ENCODE measurements at regions not wholly inside any gene's neighbourhood (a gene's known extent, or its start where the extent isn't known, plus 50 kb on each side); places are given as distances from the start of the nearest gene placed in this dataset.

GRCh38 chr7:136585954-136586670 is 282.3 kb upstream of the CHRM2 start:
- ATAC-seq (no peak), DNase-seq (no peak)
- intact Hi-C loops (cut with DNase I, micrococcal nuclease): no loop called here

DNA sequence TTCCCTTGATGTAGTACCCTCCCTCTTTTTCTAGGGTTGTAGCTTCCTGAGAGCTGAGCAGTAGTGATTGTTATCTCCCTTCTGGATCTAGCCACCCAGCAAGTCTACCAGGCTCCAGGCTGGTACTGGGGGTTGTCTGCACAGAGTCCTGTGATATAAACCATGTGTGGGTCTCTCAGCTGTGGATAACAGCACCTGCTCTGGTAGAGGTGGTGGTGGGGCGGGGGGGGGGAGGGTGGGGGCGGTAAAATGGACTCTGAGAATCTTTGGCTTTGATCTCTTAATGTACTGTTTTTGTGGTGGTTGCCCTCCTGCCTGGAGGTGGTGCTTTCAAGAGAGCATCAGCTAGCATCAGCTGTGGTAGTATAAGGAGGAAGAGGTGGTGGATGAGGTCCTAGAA is 302.0 kb upstream of the CHRM2 start:
- DNase-seq (no peak), ATAC-seq (no peak)

GRCh38 chr7:136555933-136556332 is 312.5 kb upstream of the CHRM2 start:
- ATAC-seq (no peak), DNase-seq (no peak)
- intact Hi-C loops (cut with DNase I, micrococcal nuclease): no loop called here

More for the DNA sequence above, 302.0 kb upstream of the CHRM2 start:
- intact Hi-C loops (cut with DNase I, micrococcal nuclease): no loop called here

- ATAC-seq: no peak
- intact Hi-C loops (cut with DNase I, micrococcal nuclease): no loop called here
These were observed 316.8 kb upstream of the CHRM2 start for GRCh38 chr7:136551618-136552017.

DNA sequence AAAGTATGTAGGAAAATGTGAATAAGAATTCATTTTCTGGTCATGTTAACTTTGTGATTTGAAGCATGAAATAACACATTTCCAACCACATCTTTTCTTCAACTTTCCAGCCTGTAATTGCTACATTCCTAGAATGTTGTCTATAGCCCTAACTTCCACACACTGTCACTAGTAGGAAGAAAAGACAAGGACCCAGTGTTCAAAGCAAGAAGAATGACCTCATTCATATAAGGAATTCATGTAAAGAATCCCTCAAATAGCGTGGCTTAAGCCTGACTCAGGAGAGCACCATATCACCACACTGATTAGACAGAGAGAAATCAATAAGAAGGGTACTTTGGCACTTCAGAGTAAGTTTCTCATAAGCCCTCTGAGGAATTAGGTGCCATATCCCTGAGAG is 318.7 kb upstream of the CHRM2 start:
- intact Hi-C loops (cut with DNase I, micrococcal nuclease): no loop called here
- ATAC-seq (no peak), DNase-seq (no peak)

More at GRCh38 chr7:136551618-136552017, 316.8 kb upstream of the CHRM2 start:
- DNase-seq: no peak

DNA sequence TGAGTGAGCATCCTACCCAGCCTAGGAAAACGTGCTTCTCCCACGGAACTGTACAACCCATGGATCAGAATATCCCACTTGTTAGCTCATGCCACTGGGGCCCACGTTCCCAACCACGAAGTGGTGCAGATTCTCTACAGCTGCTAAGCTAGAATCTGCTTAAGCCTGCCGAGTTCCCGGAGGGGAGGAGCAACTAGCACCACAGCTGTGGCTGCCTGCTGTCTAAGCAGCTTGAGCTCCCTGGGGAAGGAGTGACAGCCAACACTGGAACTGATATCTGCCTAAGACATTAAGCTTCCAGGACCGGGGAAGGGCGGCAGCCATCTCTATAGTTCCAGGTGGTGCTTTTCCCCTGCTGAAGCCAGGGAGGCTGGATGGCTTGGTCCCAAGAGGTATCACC is 334.7 kb upstream of the CHRM2 start:
- intact Hi-C loops (cut with DNase I, micrococcal nuclease): no loop called here
- ATAC-seq (no peak), DNase-seq (no peak)

DNA sequence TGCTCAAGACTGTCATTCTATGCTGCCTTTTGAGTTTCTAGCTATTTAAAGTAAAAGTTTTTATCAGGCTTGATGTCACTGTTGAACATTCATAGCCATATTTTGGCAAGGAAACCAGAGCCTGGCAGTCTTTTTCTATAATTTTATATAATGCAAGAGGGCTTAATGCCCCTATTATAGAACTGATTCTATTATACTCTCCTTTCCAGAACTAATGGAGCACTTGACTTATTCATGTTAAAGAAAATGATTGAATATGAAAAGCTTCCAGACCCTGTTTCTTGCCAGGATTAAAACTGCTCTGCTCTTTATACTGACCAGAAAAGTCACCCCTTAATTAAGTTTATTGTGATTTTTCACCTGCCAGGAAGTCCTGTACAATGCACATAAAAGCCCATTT is 337.6 kb upstream of the CHRM2 start:
- no peak for DNase-seq
- intact Hi-C loops (cut with DNase I, micrococcal nuclease): no loop called here
- no peak for ATAC-seq

DNA sequence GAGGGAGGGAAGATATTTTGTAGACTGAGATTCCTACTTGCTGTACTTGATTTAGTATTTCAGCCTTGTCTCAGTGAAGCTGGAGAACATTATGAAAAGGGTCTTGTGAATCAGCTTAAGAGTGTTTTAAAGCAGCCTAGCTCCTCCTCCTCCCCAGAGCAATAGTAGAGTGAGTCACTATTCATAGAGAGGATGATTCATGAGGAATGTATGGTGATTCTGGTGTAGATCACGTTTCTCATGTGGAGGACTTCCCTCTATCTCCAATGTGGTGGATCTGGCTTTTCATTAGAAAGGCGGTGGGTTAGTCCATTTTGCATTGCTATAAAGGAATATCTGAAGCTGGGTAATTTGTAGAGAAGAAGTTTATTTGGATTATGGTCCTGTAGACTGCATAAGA is 340.1 kb upstream of the CHRM2 start:
- intact Hi-C loops (cut with DNase I, micrococcal nuclease): no loop called here
- DNase-seq: no peak

DNA sequence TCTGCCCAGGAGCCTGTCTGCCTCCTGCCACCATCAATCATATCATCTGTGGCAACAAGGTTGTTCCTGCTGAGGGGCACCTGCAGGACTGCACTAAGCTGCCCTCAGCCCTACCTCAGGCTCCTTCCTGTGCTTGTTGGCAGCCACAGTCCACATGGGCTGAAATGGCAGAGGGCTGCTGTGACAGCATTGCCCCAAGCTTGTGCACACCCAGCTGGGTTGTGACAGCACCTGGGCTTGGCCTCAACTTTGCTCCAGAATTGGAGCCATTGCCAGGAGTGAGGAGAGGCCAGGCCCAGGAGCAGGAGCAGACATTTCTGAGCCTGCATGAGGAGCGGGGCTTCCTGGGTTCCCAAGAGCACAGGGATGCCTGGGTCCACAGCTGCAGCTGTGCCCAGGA is 340.9 kb upstream of the CHRM2 start:
- intact Hi-C loops (cut with DNase I, micrococcal nuclease): no loop called here
- no peak for ATAC-seq

More for the DNA sequence above, 340.1 kb upstream of the CHRM2 start:
- no peak for ATAC-seq

DNA sequence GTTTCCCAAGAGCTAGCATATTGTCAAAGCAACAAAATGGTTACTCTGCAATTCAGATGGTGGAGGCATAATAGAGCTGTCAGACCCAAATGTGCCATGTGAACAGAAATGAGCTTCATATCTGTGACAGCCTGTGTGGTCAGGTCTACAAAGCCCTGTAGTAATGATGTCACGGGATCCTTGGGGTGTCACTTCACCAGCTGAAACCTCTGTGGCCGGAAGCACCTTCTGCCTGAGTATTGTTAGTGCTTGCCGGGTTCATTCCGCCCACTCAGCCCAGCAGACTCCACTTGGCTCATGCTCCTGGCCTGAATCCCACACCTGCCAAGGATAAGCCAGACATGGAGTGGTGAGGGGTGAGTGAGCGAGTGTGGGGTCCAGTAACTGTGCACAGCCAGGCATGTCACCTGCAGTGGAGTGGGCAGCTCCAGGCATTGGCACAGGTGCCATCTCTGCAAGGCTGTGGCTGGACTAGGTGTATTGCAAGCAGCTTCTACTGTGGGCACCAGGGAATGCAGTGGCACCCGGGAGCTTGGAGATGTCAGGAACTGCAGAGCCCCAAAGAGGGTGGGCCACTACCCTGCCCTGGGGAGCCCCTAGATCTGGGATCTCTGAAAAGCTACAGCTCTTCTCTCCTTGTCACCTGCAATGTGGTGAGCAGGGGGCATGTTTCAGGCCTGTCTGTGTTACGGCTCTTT is 341.9 kb upstream of the CHRM2 start:
- DNase-seq (no peak), ATAC-seq (no peak)
- intact Hi-C loops (cut with DNase I, micrococcal nuclease): no loop called here

More for the DNA sequence above, 340.9 kb upstream of the CHRM2 start:
- DNase-seq: no peak

DNA sequence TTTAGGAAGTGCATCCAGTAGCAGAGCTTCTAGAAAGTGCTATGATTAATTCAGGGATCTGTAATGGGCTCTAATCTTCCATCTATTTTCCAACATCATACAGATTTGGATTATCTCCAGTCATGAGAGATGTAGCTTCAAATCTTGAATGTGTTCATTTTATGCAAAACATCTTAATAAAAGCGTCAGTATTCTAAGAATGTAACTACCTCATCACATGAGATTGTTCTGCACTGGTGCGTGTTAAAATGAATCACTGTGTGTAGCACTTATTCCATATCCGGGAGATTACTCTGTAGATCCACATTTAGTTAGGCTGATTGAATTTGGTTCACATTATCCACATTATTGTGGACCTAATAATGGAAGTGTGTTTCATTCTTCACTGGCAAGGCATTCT is 344.9 kb upstream of the CHRM2 start:
- no peak for DNase-seq
- ATAC-seq: no peak
- intact Hi-C loops (cut with DNase I, micrococcal nuclease): no loop called here

DNA sequence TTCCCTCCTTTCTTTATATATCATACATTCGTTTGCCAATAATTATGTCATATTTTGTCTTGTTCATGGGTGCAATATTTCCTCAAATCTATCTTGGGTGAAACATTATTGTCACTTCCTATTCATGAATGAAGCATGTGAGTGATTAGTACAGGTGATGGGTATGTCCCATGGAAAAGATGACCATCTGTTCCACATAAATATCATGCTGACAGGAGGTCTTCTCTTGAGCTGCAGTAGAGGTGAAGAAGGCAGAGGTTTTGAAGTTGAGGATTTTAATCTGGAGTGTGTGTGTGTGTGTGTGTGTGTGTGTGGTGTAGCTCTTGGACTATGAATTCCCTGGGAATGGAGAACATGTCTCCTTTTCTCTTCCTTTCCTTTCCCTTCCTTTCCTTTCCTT is 350.5 kb upstream of the CHRM2 start:
- intact Hi-C loops (cut with DNase I, micrococcal nuclease): no loop called here
- ATAC-seq (no peak), DNase-seq (no peak)

GRCh38 chr7:136514776-136515175 is 353.7 kb upstream of the CHRM2 start:
- DNase-seq (no peak), ATAC-seq (no peak)
- intact Hi-C loops (cut with DNase I, micrococcal nuclease): no loop called here

DNA sequence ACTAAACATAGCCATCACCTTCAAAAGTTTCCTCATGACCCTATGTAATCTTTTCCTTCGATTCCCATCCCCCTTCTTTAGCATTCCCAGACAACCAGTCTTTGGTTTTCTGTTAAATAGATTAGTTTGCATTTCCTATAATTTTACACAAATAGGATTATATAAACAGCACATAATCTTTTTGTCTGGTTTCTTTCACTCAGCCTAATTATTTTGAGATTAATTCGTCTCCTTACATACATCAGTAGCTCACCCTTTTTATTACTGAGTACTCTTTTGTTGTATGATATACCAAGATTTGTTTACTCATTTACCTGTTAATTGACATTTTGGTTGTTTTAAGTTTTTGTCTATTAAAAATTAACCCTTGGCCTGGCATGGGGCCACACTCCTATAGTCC is 354.7 kb upstream of the CHRM2 start:
- no peak for DNase-seq
- no peak for ATAC-seq
- intact Hi-C loops (cut with DNase I, micrococcal nuclease): no loop called here

- intact Hi-C loops (cut with DNase I, micrococcal nuclease): no loop called here
- ATAC-seq: no peak
- DNase-seq: no peak
These were observed 359.0 kb upstream of the CHRM2 start for GRCh38 chr7:136509466-136509865.

GRCh38 chr7:136502162-136502561 is 366.3 kb upstream of the CHRM2 start:
- no peak for DNase-seq
- intact Hi-C loops (cut with DNase I, micrococcal nuclease): no loop called here
- no peak for ATAC-seq

GRCh38 chr7:136501151-136501550 is 367.3 kb upstream of the CHRM2 start:
- DNase-seq: no peak
- intact Hi-C loops (cut with DNase I, micrococcal nuclease): no loop called here
- ATAC-seq: no peak

DNA sequence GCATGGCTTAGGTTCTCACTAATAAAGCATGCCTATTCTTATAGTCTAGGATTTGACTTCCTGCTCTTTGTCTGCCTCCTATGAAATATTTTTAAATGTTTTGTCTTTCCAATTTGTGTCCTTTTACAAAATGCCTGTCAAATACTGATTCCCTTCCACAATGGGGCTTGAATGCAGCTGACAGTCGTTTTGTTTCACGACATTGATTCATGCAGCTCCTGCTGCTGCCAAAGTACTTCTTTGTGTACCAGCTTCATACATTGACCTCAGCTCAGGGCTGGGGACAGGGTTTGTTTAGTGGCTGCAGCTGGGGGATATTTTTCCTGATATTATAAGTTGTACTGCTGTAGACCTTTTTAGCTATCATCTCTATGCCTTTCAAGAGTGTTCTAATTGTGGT is 371.9 kb upstream of the CHRM2 start:
- ATAC-seq: no peak
- DNase-seq: no peak
- intact Hi-C loops (cut with DNase I, micrococcal nuclease): no loop called here

- DNase-seq: no peak
- ATAC-seq: no peak
- intact Hi-C loops (cut with DNase I, micrococcal nuclease): no loop called here
These were observed 373.4 kb upstream of the CHRM2 start for GRCh38 chr7:136495081-136495480.

GRCh38 chr7:136492366-136492765 is 376.1 kb upstream of the CHRM2 start:
- intact Hi-C loops (cut with DNase I, micrococcal nuclease): no loop called here

DNA sequence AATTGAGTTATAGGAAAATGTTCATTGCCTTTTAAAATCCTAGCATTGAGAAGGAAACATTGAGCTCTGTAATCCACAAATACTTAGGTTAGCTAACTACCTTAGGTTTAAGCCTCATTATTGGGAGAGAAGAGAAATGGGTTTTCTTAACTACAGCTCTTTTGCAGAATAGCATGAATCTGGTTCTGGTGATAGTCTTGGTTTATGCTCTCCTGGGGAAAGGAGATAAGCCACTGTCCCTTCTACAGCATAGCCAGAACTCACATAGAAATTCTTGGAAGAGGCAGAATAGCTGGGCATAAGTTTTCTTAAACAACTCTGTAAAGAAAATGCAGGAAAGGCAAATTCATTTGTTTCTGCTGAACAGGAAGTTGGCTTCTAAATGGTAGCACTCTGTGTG is 378.6 kb upstream of the CHRM2 start:
- intact Hi-C loops (cut with DNase I, micrococcal nuclease): no loop called here
- DNase-seq (no peak), ATAC-seq (no peak)

More at GRCh38 chr7:136492366-136492765, 376.1 kb upstream of the CHRM2 start:
- DNase-seq (no peak), ATAC-seq (no peak)

All from left colon (tissue), 2 donors.